ACHN (cell line): ENCODE measurements at regions not wholly inside any gene's neighbourhood (a gene's known extent, or its start where the extent isn't known, plus 50 kb on each side); places are given as distances from the start of the nearest gene placed in this dataset.

Experiments used
- DNase-seq: peaks from one replicate; pipeline ENCODE4 v3.0.0-alpha.2; 2015
- in situ Hi-C: cut with HindIII; loops from 2 replicates; pipeline ENCODE4 v1.10.0; 2017; ENCODE audit warnings: low sequenced_read_pairs, low pct_ligation_motif_present, low pct_unique_long_range_greater_than_20kb

- no peak for DNase-seq
- in situ Hi-C loops = no loop called here
These were observed 57.4 kb upstream of the NRP1 start for GRCh38 chr10:33391611-33392465.

GRCh38 chr10:33390046-33390445 is 55.6 kb upstream of the NRP1 start:
- in situ Hi-C loops = no loop called here

GRCh38 chr10:33388785-33389184 is 54.3 kb upstream of the NRP1 start:
- in situ Hi-C loops = no loop called here
- DNase-seq = no peak

More at GRCh38 chr10:33390046-33390445, 55.6 kb upstream of the NRP1 start:
- no peak for DNase-seq

- in situ Hi-C loops = no loop called here
- no peak for DNase-seq
These were observed 53.9 kb upstream of the NRP1 start for GRCh38 chr10:33388382-33388781.

GRCh38 chr10:33387720-33388119 is 53.3 kb upstream of the NRP1 start:
- no peak for DNase-seq
- in situ Hi-C loops = no loop called here

- no peak for DNase-seq
- in situ Hi-C loops = no loop called here
These were observed 52.5 kb upstream of the NRP1 start for GRCh38 chr10:33386926-33387325.

- in situ Hi-C loops = no loop called here
- no peak for DNase-seq
These were observed 51.2 kb upstream of the NRP1 start for GRCh38 chr10:33385686-33386085.

DNA sequence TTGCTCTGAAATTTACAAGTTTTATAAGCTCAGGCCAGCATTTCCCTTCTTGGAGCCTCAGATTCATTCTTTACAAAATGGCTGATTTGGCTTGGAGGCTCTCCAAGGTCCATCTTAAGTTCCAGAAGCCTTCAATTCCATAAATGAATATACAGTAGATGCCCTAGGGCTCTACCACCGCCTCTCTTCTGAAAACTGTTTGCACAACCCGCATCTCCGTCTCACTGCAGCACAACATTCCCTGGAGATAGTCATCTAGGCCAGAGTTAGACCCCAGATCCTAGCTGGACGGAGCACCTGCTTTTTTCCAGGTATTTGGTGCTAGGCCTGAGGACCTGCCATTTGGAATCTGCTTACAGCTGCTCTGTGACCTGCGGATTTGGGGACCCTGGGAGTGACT is 50.5 kb upstream of the NRP1 start:
- in situ Hi-C loops = no loop called here
- DNase-seq = no peak
